HG02623 (cell line): ENCODE measurements at regions not wholly inside any gene's neighbourhood (a gene's known extent, or its start where the extent isn't known, plus 50 kb on each side); places are given as distances from the start of the nearest gene placed in this dataset.
"Not testable (repeated sequence)": the region's sequence is repeated elsewhere in the genome, so short reads cannot be mapped to it uniquely, and the experiment has no call there.

ENCODE experiments used
- ATAC-seq: cut with Tn5 transposase; IDR thresholded peaks from one replicate; pipeline ENCODE4 v1.9.1; 2021; ENCODE audit warnings: moderate library complexity; ENCODE audit not compliant: unreplicated experiment

- peak; percentile 62 for ATAC-seq
Measured at GRCh38 chr7:112982441-112983063, 104.1 kb downstream of the GPR85 start.

- ATAC-seq = peak; percentile 20
Measured at GRCh38 chr7:112981966-112982365, 104.7 kb downstream of the GPR85 start.

- ATAC-seq = not testable (repeated sequence)
Measured at GRCh38 chr7:112979055-112979454, 107.6 kb downstream of the GPR85 start.

GRCh38 chr7:112977244-112977955 is 109.2 kb downstream of the GPR85 start:
- ATAC-seq = not testable (repeated sequence)

- peak; percentile 59 for ATAC-seq
Measured at GRCh38 chr7:112970771-112971170, 115.9 kb downstream of the GPR85 start.

- ATAC-seq = no peak
Measured at GRCh38 chr7:112969946-112970345, 116.7 kb downstream of the GPR85 start.

GRCh38 chr7:112965506-112965905 is 121.1 kb downstream of the GPR85 start:
- ATAC-seq = no peak

- no peak for ATAC-seq
Measured at GRCh38 chr7:112963634-112964033, 123.0 kb downstream of the GPR85 start.

GRCh38 chr7:112962815-112963214 is 123.8 kb downstream of the GPR85 start:
- ATAC-seq = no peak

- no peak for ATAC-seq
Measured at GRCh38 chr7:112959276-112959675, 127.4 kb downstream of the GPR85 start.

- no peak for ATAC-seq
Measured at GRCh38 chr7:112958775-112959174, 127.9 kb downstream of the GPR85 start.

- ATAC-seq = no peak
Measured at GRCh38 chr7:112957901-112958300, 128.7 kb downstream of the GPR85 start.

GRCh38 chr7:112953031-112953430 is 133.6 kb downstream of the GPR85 start:
- not testable (repeated sequence) for ATAC-seq

GRCh38 chr7:112951070-112951469 is 135.6 kb downstream of the GPR85 start:
- ATAC-seq = no peak

- not testable (repeated sequence) for ATAC-seq
Measured at GRCh38 chr7:112949682-112950081, 136.9 kb downstream of the GPR85 start.

GRCh38 chr7:112946350-112946749 is 140.3 kb downstream of the GPR85 start:
- no peak for ATAC-seq

GRCh38 chr7:112945046-112945445 is 141.6 kb downstream of the GPR85 start:
- ATAC-seq = no peak

GRCh38 chr7:112942981-112943380 is 143.6 kb downstream of the GPR85 start:
- no peak for ATAC-seq

- not testable (repeated sequence) for ATAC-seq
Measured at GRCh38 chr7:112942125-112942524, 144.5 kb downstream of the GPR85 start.

GRCh38 chr7:112940314-112940732 is 146.3 kb downstream of the GPR85 start:
- peak; percentile 28 for ATAC-seq

GRCh38 chr7:112939574-112940313 is 146.9 kb downstream of the GPR85 start:
- peak; percentile 96 for ATAC-seq
